GM12892 (cell line): ENCODE measurements at regions not wholly inside any gene's neighbourhood (a gene's known extent, or its start where the extent isn't known, plus 50 kb on each side); places are given as distances from the start of the nearest gene placed in this dataset.

Experiments
- POLR2A ChIP-seq: IDR thresholded peaks from 2 replicates; pipeline ENCODE4 v1.6.1; 2011; ENCODE audit warnings: low read depth, low read length, control low read depth
- POLR2AphosphoS5 ChIP-seq: IDR thresholded peaks from 2 replicates; pipeline ENCODE4 v1.6.1; 2011; ENCODE audit warnings: low read depth, low read length, control low read depth
- TAF1 ChIP-seq: IDR thresholded peaks from 2 replicates; pipeline ENCODE4 v1.6.1; 2011; ENCODE audit warnings: low read depth, mild to moderate bottlenecking, control low read depth, low read length, borderline replicate concordance

DNA sequence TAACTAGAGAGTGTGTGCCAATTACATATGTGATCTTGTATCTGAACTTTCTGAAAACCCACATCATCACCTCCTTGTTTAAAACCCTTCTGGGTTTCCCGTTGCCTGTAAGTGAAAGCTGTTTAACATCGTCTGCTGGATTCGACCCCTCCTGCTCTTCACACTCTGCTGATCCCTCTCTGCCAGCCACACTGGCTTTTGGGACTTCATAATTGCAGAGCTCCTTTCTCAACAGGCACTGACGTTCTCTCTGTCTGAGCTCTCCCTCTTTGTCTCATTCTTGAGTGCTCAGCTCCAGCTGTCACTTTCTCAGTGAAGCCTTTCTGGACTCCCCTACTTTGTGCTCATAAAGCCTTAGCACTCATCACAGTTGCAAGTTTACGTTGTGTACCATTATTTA is 153.9 kb downstream of the CEP135 start:
- TF ChIP-seq POLR2A = no peak
- TF ChIP-seq POLR2AphosphoS5 = no peak
- no peak for TF ChIP-seq TAF1
